GM18505 (cell line): ENCODE measurements at regions not wholly inside any gene's neighbourhood (a gene's known extent, or its start where the extent isn't known, plus 50 kb on each side); places are given as distances from the start of the nearest gene placed in this dataset.

Source experiments
- ATAC-seq: cut with Tn5 transposase; IDR thresholded peaks from one replicate; pipeline ENCODE4 v1.9.1; 2021; ENCODE audit not compliant: unreplicated experiment
- POLR2A ChIP-seq: IDR thresholded peaks from 4 replicates; pipeline ENCODE4 v1.6.1; 2011; ENCODE audit warnings: borderline replicate concordance; ENCODE audit not compliant: insufficient read depth, insufficient read length; ENCODE audit errors: extremely low read depth

GRCh38 chr1:219480011-219480410 lies 132.9 kb downstream of the ZC3H11B start:
- TF ChIP-seq POLR2A, result no peak
- ATAC-seq, result no peak

- no peak for TF ChIP-seq POLR2A
- no peak for ATAC-seq
Measured at GRCh38 chr1:219478811-219479210, 134.1 kb downstream of the ZC3H11B start.

GRCh38 chr1:219477861-219478260 lies 135.0 kb downstream of the ZC3H11B start:
- ATAC-seq, result no peak
- no peak for TF ChIP-seq POLR2A

DNA sequence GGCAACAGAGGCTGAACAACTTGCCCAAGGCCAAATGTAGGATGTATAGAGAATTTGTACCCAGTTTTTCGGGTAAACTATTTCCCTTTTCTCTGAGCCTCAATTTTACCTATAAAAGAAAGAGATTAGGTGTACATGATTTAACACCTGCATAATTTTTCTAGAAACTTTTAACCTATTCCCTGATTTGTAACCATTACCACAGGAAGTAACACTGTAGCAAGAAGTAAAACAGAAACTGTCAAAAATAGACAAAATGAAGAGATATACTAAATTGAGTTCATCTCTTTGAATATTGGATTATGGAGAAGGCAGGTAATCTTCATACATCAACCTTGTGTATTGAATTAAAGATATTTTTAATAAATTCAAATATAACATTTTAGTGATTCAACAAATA lies 136.2 kb downstream of the ZC3H11B start:
- ATAC-seq, result peak; percentile 45
- TF ChIP-seq POLR2A, result no peak

DNA sequence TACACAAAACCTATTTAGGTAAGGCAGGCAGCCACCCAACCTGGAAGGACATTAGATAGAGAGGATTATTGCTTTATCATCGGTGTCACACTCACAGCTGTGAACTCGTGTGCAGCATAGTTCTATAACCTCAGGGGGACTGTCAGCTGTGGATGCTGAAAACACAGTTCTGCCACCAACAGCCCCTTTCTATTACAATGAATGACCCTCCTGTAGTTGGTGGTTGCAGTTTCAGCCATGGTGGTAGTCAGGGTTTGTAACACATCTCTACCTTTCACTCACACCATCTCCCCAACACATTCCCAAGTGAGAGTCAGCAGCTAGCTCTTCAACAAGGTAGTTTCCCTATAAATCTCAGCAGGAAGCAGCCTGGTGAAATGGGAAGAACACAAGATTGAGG lies 136.8 kb downstream of the ZC3H11B start:
- peak; percentile 81 for ATAC-seq
- no peak for TF ChIP-seq POLR2A

GRCh38 chr1:219472596-219472995 lies 140.3 kb downstream of the ZC3H11B start:
- no peak for TF ChIP-seq POLR2A
- ATAC-seq, result no peak

GRCh38 chr1:219467524-219467923 lies 145.4 kb downstream of the ZC3H11B start:
- TF ChIP-seq POLR2A, result no peak
- no peak for ATAC-seq

DNA sequence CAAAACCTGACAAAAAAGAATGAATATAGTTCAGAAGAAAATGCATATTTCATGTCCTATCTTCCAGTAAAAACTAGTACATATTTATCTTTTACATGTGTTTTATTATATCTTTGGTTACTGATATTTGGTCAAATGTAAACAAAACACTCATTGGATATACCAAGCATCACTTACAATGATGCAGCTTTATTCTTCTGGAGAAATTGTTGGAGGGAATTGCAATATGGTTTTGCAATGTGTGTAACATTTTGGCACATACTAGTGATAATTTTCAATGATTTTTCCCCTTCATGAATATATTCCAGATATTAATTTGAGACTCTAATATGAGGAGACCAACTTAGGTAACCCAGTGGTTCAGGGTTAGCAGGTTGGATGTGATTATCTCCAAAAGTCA lies 146.1 kb downstream of the ZC3H11B start:
- ATAC-seq, result no peak
- no peak for TF ChIP-seq POLR2A

DNA sequence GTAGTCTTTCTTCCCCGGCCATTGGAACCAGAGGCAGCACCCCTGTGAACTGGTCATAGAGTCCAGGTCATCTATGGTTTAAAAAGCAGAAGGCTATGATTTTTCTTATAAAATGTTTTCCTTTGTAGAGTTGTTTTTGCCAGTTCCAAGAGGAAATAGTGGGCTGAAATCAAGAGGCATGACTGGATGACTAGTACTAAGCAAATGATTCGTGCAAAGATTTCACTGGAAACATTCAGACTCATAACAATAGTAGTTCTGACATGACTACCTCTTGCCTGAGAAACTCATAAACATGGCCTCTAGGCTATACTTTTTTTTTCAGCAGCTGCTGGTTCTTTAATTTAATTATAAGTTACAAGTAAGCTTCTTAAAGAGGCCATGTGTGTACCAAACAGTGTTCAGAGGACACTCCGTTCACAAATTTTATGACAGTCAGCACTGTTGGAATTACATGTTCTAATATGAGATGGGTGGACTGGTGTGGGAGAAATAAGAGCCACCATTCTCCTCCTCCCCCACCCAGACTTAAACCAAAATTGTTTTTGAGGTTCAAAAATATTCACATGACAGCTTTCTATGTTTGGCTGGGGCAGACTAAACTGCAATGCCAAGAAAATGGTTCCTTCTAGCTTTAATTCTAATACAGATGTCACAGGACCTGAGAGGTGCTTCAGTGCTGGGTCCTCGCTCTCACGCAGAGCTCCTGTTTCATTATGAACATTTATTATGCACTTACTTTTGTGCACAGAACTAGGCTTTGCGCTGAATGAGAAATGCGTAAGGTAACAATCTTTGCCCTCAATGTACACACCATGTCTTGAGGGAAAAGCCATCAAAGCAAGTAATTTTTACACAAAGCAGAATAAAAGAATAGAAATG lies 147.5 kb downstream of the ZC3H11B start:
- ATAC-seq, result peak; percentile 51

GRCh38 chr1:219463636-219464035 lies 149.3 kb downstream of the ZC3H11B start:
- ATAC-seq, result no peak
- no peak for TF ChIP-seq POLR2A

More for the DNA sequence above, 147.5 kb downstream of the ZC3H11B start:
- no peak for TF ChIP-seq POLR2A

DNA sequence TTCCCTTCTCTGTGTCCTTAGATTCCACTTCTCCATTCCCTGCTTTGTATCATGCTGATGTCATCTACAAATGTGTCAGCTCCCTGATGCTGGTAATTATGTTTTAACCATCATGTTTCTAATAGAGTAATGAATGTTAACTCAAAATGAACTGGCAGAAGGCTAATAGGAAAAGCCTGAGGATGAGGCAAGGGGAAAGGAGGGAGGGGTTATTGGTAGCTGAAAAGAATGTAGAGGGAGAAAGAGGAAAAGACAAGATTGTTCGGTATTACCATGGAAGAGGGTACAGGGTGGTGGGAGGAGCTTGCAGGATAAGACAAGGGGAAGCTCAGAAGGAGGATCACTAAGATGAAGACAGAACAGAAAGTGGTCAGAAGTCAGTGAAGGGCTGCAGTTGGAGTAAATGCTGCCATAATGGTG lies 150.9 kb downstream of the ZC3H11B start:
- no peak for TF ChIP-seq POLR2A
- ATAC-seq, result no peak

- peak; percentile 76 for ATAC-seq
- peak; percentile 48 for TF ChIP-seq POLR2A
Measured at GRCh38 chr1:219460896-219461815, 151.7 kb downstream of the ZC3H11B start.

- no peak for ATAC-seq
Measured at GRCh38 chr1:219460081-219460895, 152.6 kb downstream of the ZC3H11B start.

GRCh38 chr1:219459351-219460080 lies 153.4 kb downstream of the ZC3H11B start:
- ATAC-seq, result no peak
- TF ChIP-seq POLR2A, result no peak

More at GRCh38 chr1:219460081-219460895, 152.6 kb downstream of the ZC3H11B start:
- TF ChIP-seq POLR2A, result no peak
